Parathyroid adenoma (tissue), 2 donors: ENCODE measurements at regions not wholly inside any gene's neighbourhood (a gene's known extent, or its start where the extent isn't known, plus 50 kb on each side); places are given as distances from the start of the nearest gene placed in this dataset.

Experiments
- H2AFZ ChIP-seq: fragments of 300-600 bp; sonication (generic); one replicate; pipeline ENCODE4 v1.7.0; 2017; ENCODE audit warnings: antibody characterized with exemption, mild to moderate bottlenecking
- H3K27ac ChIP-seq: fragments of 300-600 bp; sonication (generic); one replicate; pipeline ENCODE4 v1.7.0; 2017
- H3K27me3 ChIP-seq: fragments of 300-600 bp; sonication (generic); one replicate; pipeline ENCODE4 v1.7.0; 2017; ENCODE audit warnings: low read length; ENCODE audit not compliant: control insufficient read depth, insufficient read depth
- H3K36me3 ChIP-seq: fragments of 300-600 bp; sonication (generic); one replicate; pipeline ENCODE4 v1.7.0; 2017; ENCODE audit warnings: low read length; ENCODE audit not compliant: control insufficient read depth, insufficient read depth
- H3K4me1 ChIP-seq: fragments of 300-600 bp; sonication (generic); one replicate; pipeline ENCODE4 v1.7.0; 2017; ENCODE audit warnings: control low read depth
- H3K4me2 ChIP-seq: fragments of 300-600 bp; sonication (generic); one replicate; pipeline ENCODE4 v1.7.0; 2017; ENCODE audit warnings: low read length
- H3K4me3 ChIP-seq: fragments of 300-600 bp; sonication (generic); one replicate; pipeline ENCODE4 v1.7.0; 2017; ENCODE audit warnings: low read depth, low read length
- H3K79me2 ChIP-seq: fragments of 300-600 bp; sonication (generic); one replicate; pipeline ENCODE4 v1.7.0; 2017; ENCODE audit warnings: control low read depth
- H3K9ac ChIP-seq: fragments of 300-600 bp; sonication (generic); one replicate; pipeline ENCODE4 v1.7.0; 2017; ENCODE audit warnings: mild to moderate bottlenecking
- H3K9me3 ChIP-seq: fragments of 300-600 bp; sonication (generic); one replicate; pipeline ENCODE4 v1.7.0; 2017; ENCODE audit warnings: low read length; ENCODE audit not compliant: control insufficient read depth
- CTCF ChIP-seq: fragments of 300-600 bp; sonication (generic); IDR thresholded peaks from one replicate; pipeline ENCODE4 v1.7.0; 2017; ENCODE audit warnings: antibody characterized with exemption, mild to moderate bottlenecking
- donor health status: primary hyperparathyroidism.

GRCh38 chr3:70853161-70853944 is 540.9 kb upstream of the MDFIC2 start:
- no peaks in the 10 kb centered on the region for H3K9me3 ChIP-seq
- H3K27me3 ChIP-seq: no peaks in the 10 kb centered on the region
- no peak overlapping the region for H3K4me2 ChIP-seq
- no peaks in the 10 kb centered on the region for H3K36me3 ChIP-seq
- H3K4me1 ChIP-seq: no peaks in the 10 kb centered on the region
- no peak overlapping the region for H3K4me3 ChIP-seq
- TF ChIP-seq CTCF: no peak
- H2AFZ ChIP-seq: no peak overlapping the region
- H3K9ac ChIP-seq: no peak overlapping the region
- no peak overlapping the region for H3K27ac ChIP-seq
- H3K79me2 ChIP-seq: no peaks in the 10 kb centered on the region

GRCh38 chr3:70849911-70850699 is 537.7 kb upstream of the MDFIC2 start:
- H3K4me1 ChIP-seq: no peaks in the 10 kb centered on the region
- H3K9me3 ChIP-seq: no peaks in the 10 kb centered on the region
- no peak overlapping the region for H3K4me2 ChIP-seq
- H2AFZ ChIP-seq: no peak overlapping the region
- no peak overlapping the region for H3K27ac ChIP-seq
- no peak overlapping the region for H3K4me3 ChIP-seq
- H3K79me2 ChIP-seq: no peaks in the 10 kb centered on the region
- H3K9ac ChIP-seq: no peak overlapping the region
- TF ChIP-seq CTCF: no peak
- no peaks in the 10 kb centered on the region for H3K27me3 ChIP-seq
- H3K36me3 ChIP-seq: no peaks in the 10 kb centered on the region

- TF ChIP-seq CTCF: no peak
- Histone ChIP-seq H2AFZ (no peak overlapping the region), H3K4me2 (no peak overlapping the region), H3K4me1 (no peaks in the 10 kb centered on the region), H3K4me3 (no peak overlapping the region), H3K27me3 (no peaks in the 10 kb centered on the region), H3K27ac (no peak overlapping the region), H3K36me3 (no peaks in the 10 kb centered on the region), H3K79me2 (no peaks in the 10 kb centered on the region), H3K9ac (no peak overlapping the region), H3K9me3 (no peaks in the 10 kb centered on the region)
These were observed 527.9 kb upstream of the MDFIC2 start for GRCh38 chr3:70840106-70840870.

- no peak overlapping the region for H3K4me2 ChIP-seq
- no peaks in the 10 kb centered on the region for H3K27me3 ChIP-seq
- no peaks in the 10 kb centered on the region for H3K9me3 ChIP-seq
- H2AFZ ChIP-seq: no peak overlapping the region
- H3K79me2 ChIP-seq: no peaks in the 10 kb centered on the region
- TF ChIP-seq CTCF: no peak
- no peak overlapping the region for H3K27ac ChIP-seq
- H3K4me1 ChIP-seq: no peaks in the 10 kb centered on the region
- no peak overlapping the region for H3K9ac ChIP-seq
- no peak overlapping the region for H3K4me3 ChIP-seq
- H3K36me3 ChIP-seq: no peaks in the 10 kb centered on the region
These were observed 521.0 kb upstream of the MDFIC2 start for GRCh38 chr3:70833239-70833960.
